Spleen (tissue), 7 donors: ENCODE measurements at regions not wholly inside any gene's neighbourhood (a gene's known extent, or its start where the extent isn't known, plus 50 kb on each side); places are given as distances from the start of the nearest gene placed in this dataset.

ENCODE experiments used
- POLR2A ChIP-seq, 3 donors: fragments of 450-650 bp; IDR thresholded peaks; one replicate each; pipeline ENCODE4 v1.5.1; 2017; ENCODE audit warnings: antibody characterized with exemption in 3 of 3, mild to moderate bottlenecking in 1 of 3
- TF ChIP-seq, protein P1 (sequence below), 11 experiments: fragments of 200-600 bp in 7 of 11; fragments of 450-650 bp in 4 of 11; sonication (generic) in 4 of 11; IDR thresholded peaks in 8 of 11; conservative IDR thresholded peaks in 3 of 11; 1 replicate in 7 of 11; 2 replicates in 4 of 11; pipeline versions ENCODE4 v1.4.0 to v1.8.0; 2016 to 2021; ENCODE audit warnings: antibody characterized with exemption in 11 of 11, inconsistent platforms in 4 of 11, mild to moderate bottlenecking in 1 of 11
- donor health status: DM: no; HTN: no; CAD: no; lungs with moderate emphysema.
- donor health status: DM: no; HTN: no; CAD: no.
- donor health status: DM: no; HTN: no; CAD: no.

DNA sequence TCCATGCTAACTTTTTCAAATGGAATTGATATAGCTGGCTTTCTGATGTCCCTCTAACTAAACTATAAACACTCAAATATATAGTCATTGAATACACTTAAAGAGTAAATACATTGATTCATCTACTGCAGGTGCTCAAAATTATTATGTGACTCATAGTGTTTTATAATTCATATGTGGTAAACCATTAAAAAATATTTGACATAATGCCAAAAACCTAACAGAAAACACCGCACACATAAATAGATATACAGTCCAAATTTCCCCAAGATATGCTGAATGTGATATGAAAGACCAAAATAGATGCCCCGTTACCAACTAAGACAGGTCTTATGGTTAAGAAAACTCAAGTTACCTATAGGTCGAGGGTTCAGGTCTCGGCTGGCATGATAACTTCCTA is 171.7 kb upstream of the SEMA3E start:
- TF ChIP-seq, protein P1, sequence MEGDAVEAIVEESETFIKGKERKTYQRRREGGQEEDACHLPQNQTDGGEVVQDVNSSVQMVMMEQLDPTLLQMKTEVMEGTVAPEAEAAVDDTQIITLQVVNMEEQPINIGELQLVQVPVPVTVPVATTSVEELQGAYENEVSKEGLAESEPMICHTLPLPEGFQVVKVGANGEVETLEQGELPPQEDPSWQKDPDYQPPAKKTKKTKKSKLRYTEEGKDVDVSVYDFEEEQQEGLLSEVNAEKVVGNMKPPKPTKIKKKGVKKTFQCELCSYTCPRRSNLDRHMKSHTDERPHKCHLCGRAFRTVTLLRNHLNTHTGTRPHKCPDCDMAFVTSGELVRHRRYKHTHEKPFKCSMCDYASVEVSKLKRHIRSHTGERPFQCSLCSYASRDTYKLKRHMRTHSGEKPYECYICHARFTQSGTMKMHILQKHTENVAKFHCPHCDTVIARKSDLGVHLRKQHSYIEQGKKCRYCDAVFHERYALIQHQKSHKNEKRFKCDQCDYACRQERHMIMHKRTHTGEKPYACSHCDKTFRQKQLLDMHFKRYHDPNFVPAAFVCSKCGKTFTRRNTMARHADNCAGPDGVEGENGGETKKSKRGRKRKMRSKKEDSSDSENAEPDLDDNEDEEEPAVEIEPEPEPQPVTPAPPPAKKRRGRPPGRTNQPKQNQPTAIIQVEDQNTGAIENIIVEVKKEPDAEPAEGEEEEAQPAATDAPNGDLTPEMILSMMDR (IDR thresholded peaks at IDR 0.05 in 8 of 11, conservative IDR thresholded peaks at IDR 0.05 in 3 of 11): no peak
- TF ChIP-seq POLR2A (IDR thresholded peaks at IDR 0.05): no peak
